HG03460 (cell line): ENCODE measurements at regions not wholly inside any gene's neighbourhood (a gene's known extent, or its start where the extent isn't known, plus 50 kb on each side); places are given as distances from the start of the nearest gene placed in this dataset.
"Not testable (repeated sequence)": the region's sequence is repeated elsewhere in the genome, so short reads cannot be mapped to it uniquely, and the experiment has no call there.

ENCODE experiments used
- ATAC-seq: cut with Tn5 transposase; IDR thresholded peaks from one replicate; pipeline ENCODE4 v1.9.1; 2021; ENCODE audit not compliant: unreplicated experiment

- ATAC-seq = no peak
Measured at GRCh38 chr14:97762386-97762785, 965.2 kb downstream of the VRK1 start.

- ATAC-seq = no peak
Measured at GRCh38 chr14:97771340-97772045, 974.3 kb downstream of the VRK1 start.

- no peak for ATAC-seq
Measured at GRCh38 chr14:97773598-97773997, 976.4 kb downstream of the VRK1 start.

GRCh38 chr14:97776890-97777558, 979.8 kb downstream of the VRK1 start:
- ATAC-seq = no peak

GRCh38 chr14:97777622-97778355, 980.6 kb downstream of the VRK1 start:
- no peak for ATAC-seq

- ATAC-seq = no peak
Measured at GRCh38 chr14:97779140-97779539, 982.0 kb downstream of the VRK1 start.

- ATAC-seq = no peak
Measured at GRCh38 chr14:97780804-97781203, 983.6 kb downstream of the VRK1 start.

- no peak for ATAC-seq
Measured at GRCh38 chr14:97781961-97782360, 984.8 kb downstream of the VRK1 start.

GRCh38 chr14:97782871-97783414, 985.8 kb downstream of the VRK1 start:
- ATAC-seq = no peak

- no peak for ATAC-seq
Measured at GRCh38 chr14:97785495-97785894, 988.3 kb downstream of the VRK1 start.

GRCh38 chr14:97788364-97788763, 991.2 kb downstream of the VRK1 start:
- no peak for ATAC-seq

GRCh38 chr14:97788846-97789526, 991.8 kb downstream of the VRK1 start:
- no peak for ATAC-seq

- ATAC-seq = no peak
Measured at GRCh38 chr14:97791072-97791471, 993.9 kb downstream of the VRK1 start.

GRCh38 chr14:97791906-97792305, 994.7 kb downstream of the VRK1 start:
- no peak for ATAC-seq

GRCh38 chr14:97796511-97796910, 999.3 kb downstream of the VRK1 start:
- ATAC-seq = no peak

GRCh38 chr14:97798176-97798575, 1001.0 kb downstream of the VRK1 start:
- ATAC-seq = no peak

GRCh38 chr14:97802430-97803373, 1005.5 kb downstream of the VRK1 start:
- ATAC-seq = no peak

GRCh38 chr14:97804056-97804455, 1006.9 kb downstream of the VRK1 start:
- ATAC-seq = no peak

- no peak for ATAC-seq
Measured at GRCh38 chr14:97806891-97807290, 1009.7 kb downstream of the VRK1 start.

GRCh38 chr14:97808541-97808940, 1011.4 kb downstream of the VRK1 start:
- not testable (repeated sequence) for ATAC-seq
